ENCODE measurements at regions not wholly inside any gene's neighbourhood (a gene's known extent, or its start where the extent isn't known, plus 50 kb on each side); places are given as distances from the start of the nearest gene placed in this dataset.

- H3K4me1 ChIP-seq (ENCODE audit: control insufficient read depth in 2 of 2, insufficient read depth in 2 of 2, low read length in 1 of 2) = no peaks in the 10 kb centered on the region
- no peak overlapping the region for H3K27ac ChIP-seq (ENCODE audit: low read depth in 2 of 2, low read length in 1 of 2)
- H3K9me3 ChIP-seq (ENCODE audit: control insufficient read depth in 2 of 2, insufficient read depth in 1 of 2, low read depth in 1 of 2, low read length in 1 of 2) = no peaks in the 10 kb centered on the region
- 78 to 79% methylated on average over 5 of the region's 5 CpGs for WGBS, 2 donors
- no peaks in the 10 kb centered on the region for H3K27me3 ChIP-seq (ENCODE audit: control insufficient read depth in 1 of 2, insufficient read depth in 2 of 2, low read length in 2 of 2)
- no peak overlapping the region for H3K4me3 ChIP-seq (ENCODE audit: low read depth in 1 of 2, low read length in 2 of 2)
- no peaks in the 10 kb centered on the region for H3K36me3 ChIP-seq (ENCODE audit: control insufficient read depth in 2 of 2, insufficient read depth in 2 of 2, low read length in 1 of 2)
These were observed 176.8 kb upstream of the ZNF507 start for GRCh38 chr19:32168606-32169005.

DNA sequence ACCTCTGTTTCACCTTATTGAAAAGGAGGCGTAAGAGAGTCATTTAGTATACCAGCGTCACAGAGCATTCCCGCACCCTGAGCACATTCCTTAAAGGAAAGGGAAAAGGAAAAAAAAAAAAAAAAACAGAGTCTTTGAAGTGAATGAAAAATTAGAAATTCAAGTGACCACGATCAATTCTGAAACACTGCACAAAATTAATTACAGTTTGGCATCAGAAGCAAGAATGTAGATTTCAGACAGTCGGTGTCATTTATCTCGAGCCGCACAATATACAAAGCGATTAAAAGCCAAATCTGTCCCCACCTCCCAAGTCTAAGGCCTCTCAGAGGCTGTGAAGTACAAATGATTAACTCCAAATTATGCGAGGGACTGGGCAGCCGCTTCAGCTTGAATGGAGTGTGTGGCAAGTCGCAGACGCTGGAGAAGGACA lies 173.7 kb upstream of the ZNF507 start:
- H3K27me3 ChIP-seq (ENCODE audit: control insufficient read depth in 1 of 2, insufficient read depth in 2 of 2, low read length in 2 of 2) = no peaks in the 10 kb centered on the region
- no peaks in the 10 kb centered on the region for H3K36me3 ChIP-seq (ENCODE audit: control insufficient read depth in 2 of 2, insufficient read depth in 2 of 2, low read length in 1 of 2)
- 39 to 53% methylated on average over 12 of the region's 12 CpGs for WGBS, 2 donors
- no peak overlapping the region for H3K27ac ChIP-seq (ENCODE audit: low read depth in 2 of 2, low read length in 1 of 2)
- H3K9me3 ChIP-seq (ENCODE audit: control insufficient read depth in 2 of 2, insufficient read depth in 1 of 2, low read depth in 1 of 2, low read length in 1 of 2) = no peaks in the 10 kb centered on the region
- H3K4me3 ChIP-seq (ENCODE audit: low read depth in 1 of 2, low read length in 2 of 2) = no peak overlapping the region
- no peaks in the 10 kb centered on the region for H3K4me1 ChIP-seq (ENCODE audit: control insufficient read depth in 2 of 2, insufficient read depth in 2 of 2, low read length in 1 of 2)

GRCh38 chr19:32172566-32173160 lies 172.7 kb upstream of the ZNF507 start:
- no peaks in the 10 kb centered on the region for H3K9me3 ChIP-seq (ENCODE audit: control insufficient read depth in 2 of 2, insufficient read depth in 1 of 2, low read depth in 1 of 2, low read length in 1 of 2)
- no peaks in the 10 kb centered on the region for H3K4me1 ChIP-seq (ENCODE audit: control insufficient read depth in 2 of 2, insufficient read depth in 2 of 2, low read length in 1 of 2)
- H3K27ac ChIP-seq (ENCODE audit: low read depth in 2 of 2, low read length in 1 of 2) = no peak overlapping the region
- H3K4me3 ChIP-seq (ENCODE audit: low read depth in 1 of 2, low read length in 2 of 2) = no peak overlapping the region
- H3K27me3 ChIP-seq (ENCODE audit: control insufficient read depth in 1 of 2, insufficient read depth in 2 of 2, low read length in 2 of 2) = no peaks in the 10 kb centered on the region
- H3K36me3 ChIP-seq (ENCODE audit: control insufficient read depth in 2 of 2, insufficient read depth in 2 of 2, low read length in 1 of 2) = no peaks in the 10 kb centered on the region
- WGBS, 2 donors = 56 to 57% methylated on average over 5 of the region's 5 CpGs

DNA sequence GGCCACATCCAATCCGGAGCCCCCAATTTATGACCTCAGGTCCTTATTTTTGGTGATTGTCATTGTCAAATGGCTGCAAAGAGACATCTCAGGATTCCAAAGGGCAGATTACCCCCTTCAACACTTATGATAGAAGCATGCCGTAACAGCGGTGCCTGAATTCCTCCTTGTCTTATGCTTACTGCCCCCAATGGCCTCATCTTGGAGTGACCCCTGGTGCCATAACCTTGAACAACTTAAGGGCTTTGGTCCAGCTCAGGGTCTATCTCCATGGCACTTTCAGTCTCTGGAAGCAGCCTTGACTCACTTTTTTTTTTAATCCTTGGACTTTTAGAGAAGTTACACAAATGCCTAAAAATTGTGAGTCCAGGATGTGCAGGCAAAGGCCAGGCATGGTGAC lies 171.6 kb upstream of the ZNF507 start:
- no peak overlapping the region for H3K4me3 ChIP-seq (ENCODE audit: low read depth in 1 of 2, low read length in 2 of 2)
- WGBS, 2 donors = 89 to 92% methylated on average over 3 of the region's 3 CpGs
- H3K27ac ChIP-seq (ENCODE audit: low read depth in 2 of 2, low read length in 1 of 2) = no peak overlapping the region
- no peaks in the 10 kb centered on the region for H3K27me3 ChIP-seq (ENCODE audit: control insufficient read depth in 1 of 2, insufficient read depth in 2 of 2, low read length in 2 of 2)
- H3K36me3 ChIP-seq (ENCODE audit: control insufficient read depth in 2 of 2, insufficient read depth in 2 of 2, low read length in 1 of 2) = no peaks in the 10 kb centered on the region
- no peaks in the 10 kb centered on the region for H3K9me3 ChIP-seq (ENCODE audit: control insufficient read depth in 2 of 2, insufficient read depth in 1 of 2, low read depth in 1 of 2, low read length in 1 of 2)
- H3K4me1 ChIP-seq (ENCODE audit: control insufficient read depth in 2 of 2, insufficient read depth in 2 of 2, low read length in 1 of 2) = no peaks in the 10 kb centered on the region

- Histone ChIP-seq H3K9me3 (ENCODE audit: control insufficient read depth in 2 of 2, insufficient read depth in 1 of 2, low read depth in 1 of 2, low read length in 1 of 2) (peaks cover 0 to 2% of the 10 kb centered on the region in 2 donors), H3K27ac (ENCODE audit: low read depth in 2 of 2, low read length in 1 of 2) (no peak overlapping the region), H3K4me1 (ENCODE audit: control insufficient read depth in 2 of 2, insufficient read depth in 2 of 2, low read length in 1 of 2) (no peaks in the 10 kb centered on the region), H3K27me3 (ENCODE audit: control insufficient read depth in 1 of 2, insufficient read depth in 2 of 2, low read length in 2 of 2) (no peaks in the 10 kb centered on the region), H3K36me3 (ENCODE audit: control insufficient read depth in 2 of 2, insufficient read depth in 2 of 2, low read length in 1 of 2) (no peaks in the 10 kb centered on the region), H3K4me3 (ENCODE audit: low read depth in 1 of 2, low read length in 2 of 2) (no peak overlapping the region)
- 78 to 79% methylated on average over 10 of the region's 10 CpGs for whole genome bisulfite sequencing, 2 donors
These were observed 170.9 kb upstream of the ZNF507 start for GRCh38 chr19:32174386-32175113.

DNA sequence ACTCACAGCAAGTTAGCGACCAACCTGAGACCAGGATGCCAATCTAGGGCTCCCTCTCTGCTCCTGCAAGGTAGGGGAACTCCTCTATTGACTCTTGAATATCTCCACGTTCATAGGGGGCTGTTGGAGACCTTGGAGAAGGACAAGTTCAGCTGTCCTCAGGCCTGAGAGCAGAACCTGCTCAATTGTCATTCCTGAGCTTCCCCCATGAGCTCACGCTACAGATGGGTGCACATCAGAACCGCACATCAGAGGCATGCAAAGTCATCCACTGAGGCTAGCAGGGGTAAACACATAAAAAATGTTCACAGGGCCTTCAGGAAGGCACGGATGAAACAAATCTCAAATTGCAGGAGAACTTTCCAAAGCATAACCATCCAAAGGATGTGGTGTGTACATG lies 168.8 kb upstream of the ZNF507 start:
- no peaks in the 10 kb centered on the region for H3K27me3 ChIP-seq (ENCODE audit: control insufficient read depth in 1 of 2, insufficient read depth in 2 of 2, low read length in 2 of 2)
- no peaks in the 10 kb centered on the region for H3K4me1 ChIP-seq (ENCODE audit: control insufficient read depth in 2 of 2, insufficient read depth in 2 of 2, low read length in 1 of 2)
- no peaks in the 10 kb centered on the region for H3K36me3 ChIP-seq (ENCODE audit: control insufficient read depth in 2 of 2, insufficient read depth in 2 of 2, low read length in 1 of 2)
- H3K4me3 ChIP-seq (ENCODE audit: low read depth in 1 of 2, low read length in 2 of 2) = no peak overlapping the region
- 64 to 74% methylated on average over 5 of the region's 5 CpGs for WGBS, 2 donors
- peaks cover 0 to 2% of the 10 kb centered on the region in 2 donors for H3K9me3 ChIP-seq (ENCODE audit: control insufficient read depth in 2 of 2, insufficient read depth in 1 of 2, low read depth in 1 of 2, low read length in 1 of 2)
- H3K27ac ChIP-seq (ENCODE audit: low read depth in 2 of 2, low read length in 1 of 2) = no peak overlapping the region

DNA sequence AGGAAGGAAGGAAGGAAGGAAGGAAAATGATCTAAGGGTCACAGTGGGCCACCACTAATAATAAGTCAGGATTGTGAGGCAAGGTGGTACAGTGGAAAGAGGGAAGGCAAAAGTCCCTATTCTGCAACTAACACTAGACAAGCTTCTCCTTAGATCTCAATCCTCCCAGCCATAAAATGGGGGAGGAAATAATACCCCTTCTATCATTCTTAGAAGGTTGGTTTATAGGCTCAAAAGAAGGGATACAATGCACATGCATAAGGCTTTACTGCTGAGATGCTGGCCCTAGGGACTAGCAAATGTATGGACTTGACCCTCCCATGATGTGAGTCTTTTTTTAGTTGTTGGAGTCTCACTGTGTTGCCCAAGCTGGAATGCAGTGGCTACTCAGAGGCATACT lies 167.7 kb upstream of the ZNF507 start:
- Histone ChIP-seq H3K27me3 (ENCODE audit: control insufficient read depth in 1 of 2, insufficient read depth in 2 of 2, low read length in 2 of 2) (no peaks in the 10 kb centered on the region), H3K4me3 (ENCODE audit: low read depth in 1 of 2, low read length in 2 of 2) (no peak overlapping the region), H3K4me1 (ENCODE audit: control insufficient read depth in 2 of 2, insufficient read depth in 2 of 2, low read length in 1 of 2) (no peaks in the 10 kb centered on the region), H3K27ac (ENCODE audit: low read depth in 2 of 2, low read length in 1 of 2) (no peak overlapping the region), H3K36me3 (ENCODE audit: control insufficient read depth in 2 of 2, insufficient read depth in 2 of 2, low read length in 1 of 2) (no peaks in the 10 kb centered on the region), H3K9me3 (ENCODE audit: control insufficient read depth in 2 of 2, insufficient read depth in 1 of 2, low read depth in 1 of 2, low read length in 1 of 2) (peaks cover 0 to 2% of the 10 kb centered on the region in 2 donors)

DNA sequence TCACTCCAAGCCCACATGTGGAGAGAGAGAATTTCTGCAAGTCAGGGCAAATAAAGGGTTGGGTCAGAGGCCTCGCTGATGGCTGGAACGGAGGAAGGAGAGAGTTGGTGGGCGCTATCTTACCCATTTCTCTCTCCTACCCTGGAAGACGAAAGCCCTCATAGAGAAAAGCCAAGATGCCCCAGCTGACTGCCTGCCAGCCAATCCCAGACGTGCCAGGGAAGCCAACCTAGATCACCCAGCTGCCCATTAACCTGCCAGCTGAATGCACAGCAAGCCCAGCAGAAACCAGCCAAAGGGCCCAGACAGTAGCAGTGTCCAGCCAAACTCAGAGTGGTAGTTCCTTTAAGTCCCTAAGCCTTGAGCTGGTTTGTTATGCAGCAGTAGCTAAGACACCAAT lies 167.0 kb upstream of the ZNF507 start:
- Histone ChIP-seq H3K36me3 (ENCODE audit: control insufficient read depth in 2 of 2, insufficient read depth in 2 of 2, low read length in 1 of 2) (no peaks in the 10 kb centered on the region), H3K4me3 (ENCODE audit: low read depth in 1 of 2, low read length in 2 of 2) (no peak overlapping the region), H3K27ac (ENCODE audit: low read depth in 2 of 2, low read length in 1 of 2) (no peak overlapping the region), H3K4me1 (ENCODE audit: control insufficient read depth in 2 of 2, insufficient read depth in 2 of 2, low read length in 1 of 2) (no peaks in the 10 kb centered on the region), H3K27me3 (ENCODE audit: control insufficient read depth in 1 of 2, insufficient read depth in 2 of 2, low read length in 2 of 2) (no peaks in the 10 kb centered on the region), H3K9me3 (ENCODE audit: control insufficient read depth in 2 of 2, insufficient read depth in 1 of 2, low read depth in 1 of 2, low read length in 1 of 2) (peaks cover 0 to 2% of the 10 kb centered on the region in 2 donors)
- WGBS, 2 donors = 82% methylated on average over 5 of the region's 5 CpGs

- H3K27me3 ChIP-seq (ENCODE audit: control insufficient read depth in 1 of 2, insufficient read depth in 2 of 2, low read length in 2 of 2) = no peaks in the 10 kb centered on the region
- H3K36me3 ChIP-seq (ENCODE audit: control insufficient read depth in 2 of 2, insufficient read depth in 2 of 2, low read length in 1 of 2) = no peaks in the 10 kb centered on the region
- no peak overlapping the region for H3K27ac ChIP-seq (ENCODE audit: low read depth in 2 of 2, low read length in 1 of 2)
- WGBS, 2 donors = 73 to 76% methylated on average over 7 of the region's 7 CpGs
- H3K9me3 ChIP-seq (ENCODE audit: control insufficient read depth in 2 of 2, insufficient read depth in 1 of 2, low read depth in 1 of 2, low read length in 1 of 2) = peaks cover 0 to 2% of the 10 kb centered on the region in 2 donors
- H3K4me3 ChIP-seq (ENCODE audit: low read depth in 1 of 2, low read length in 2 of 2) = no peak overlapping the region
- H3K4me1 ChIP-seq (ENCODE audit: control insufficient read depth in 2 of 2, insufficient read depth in 2 of 2, low read length in 1 of 2) = no peaks in the 10 kb centered on the region
These were observed 166.5 kb upstream of the ZNF507 start for GRCh38 chr19:32178956-32179355.
